ENCODE measurements at regions not wholly inside any gene's neighbourhood (a gene's known extent, or its start where the extent isn't known, plus 50 kb on each side); places are given as distances from the start of the nearest gene placed in this dataset.

DNA sequence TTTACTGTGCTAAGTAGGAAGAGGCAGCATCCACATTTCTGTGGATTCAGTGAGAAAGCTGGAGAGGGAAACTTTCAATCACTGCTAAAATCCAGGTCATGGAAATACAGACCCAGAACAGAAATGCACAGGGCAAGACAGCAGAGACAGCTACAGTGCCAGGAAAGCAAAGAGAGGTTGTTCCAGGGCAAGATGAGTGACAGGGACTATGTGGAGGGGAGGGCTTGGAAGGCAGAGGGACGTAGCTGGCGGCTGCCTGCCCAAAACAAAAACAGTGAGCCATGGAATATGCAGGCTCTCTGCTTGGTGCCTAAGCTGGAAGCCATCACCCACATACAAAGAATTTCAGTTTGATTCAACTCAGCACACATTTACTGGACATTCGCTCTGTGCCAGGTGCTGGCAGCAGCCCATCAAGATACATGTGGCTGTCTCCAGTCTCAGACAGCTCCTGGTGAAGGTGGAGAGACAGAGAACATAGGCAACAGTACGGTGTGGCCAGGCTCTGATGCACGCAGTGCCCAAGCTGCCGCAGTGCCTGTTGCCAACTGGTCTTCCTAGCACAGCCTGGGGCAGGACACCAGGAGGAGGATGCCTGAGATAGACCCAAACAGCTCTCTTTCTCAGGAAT, 88.7 kb downstream of the AIPL1 start:
- DNase-seq (ENCODE audit: low read depth): no peak
- no peak overlapping the region for H3K4me3 ChIP-seq (ENCODE audit: low read length)
- TF ChIP-seq, protein P1, sequence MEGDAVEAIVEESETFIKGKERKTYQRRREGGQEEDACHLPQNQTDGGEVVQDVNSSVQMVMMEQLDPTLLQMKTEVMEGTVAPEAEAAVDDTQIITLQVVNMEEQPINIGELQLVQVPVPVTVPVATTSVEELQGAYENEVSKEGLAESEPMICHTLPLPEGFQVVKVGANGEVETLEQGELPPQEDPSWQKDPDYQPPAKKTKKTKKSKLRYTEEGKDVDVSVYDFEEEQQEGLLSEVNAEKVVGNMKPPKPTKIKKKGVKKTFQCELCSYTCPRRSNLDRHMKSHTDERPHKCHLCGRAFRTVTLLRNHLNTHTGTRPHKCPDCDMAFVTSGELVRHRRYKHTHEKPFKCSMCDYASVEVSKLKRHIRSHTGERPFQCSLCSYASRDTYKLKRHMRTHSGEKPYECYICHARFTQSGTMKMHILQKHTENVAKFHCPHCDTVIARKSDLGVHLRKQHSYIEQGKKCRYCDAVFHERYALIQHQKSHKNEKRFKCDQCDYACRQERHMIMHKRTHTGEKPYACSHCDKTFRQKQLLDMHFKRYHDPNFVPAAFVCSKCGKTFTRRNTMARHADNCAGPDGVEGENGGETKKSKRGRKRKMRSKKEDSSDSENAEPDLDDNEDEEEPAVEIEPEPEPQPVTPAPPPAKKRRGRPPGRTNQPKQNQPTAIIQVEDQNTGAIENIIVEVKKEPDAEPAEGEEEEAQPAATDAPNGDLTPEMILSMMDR (IDR thresholded peaks at IDR 0.05; ENCODE audit: insufficient read depth, low read depth, low read length, missing control alignments): no peak

DNA sequence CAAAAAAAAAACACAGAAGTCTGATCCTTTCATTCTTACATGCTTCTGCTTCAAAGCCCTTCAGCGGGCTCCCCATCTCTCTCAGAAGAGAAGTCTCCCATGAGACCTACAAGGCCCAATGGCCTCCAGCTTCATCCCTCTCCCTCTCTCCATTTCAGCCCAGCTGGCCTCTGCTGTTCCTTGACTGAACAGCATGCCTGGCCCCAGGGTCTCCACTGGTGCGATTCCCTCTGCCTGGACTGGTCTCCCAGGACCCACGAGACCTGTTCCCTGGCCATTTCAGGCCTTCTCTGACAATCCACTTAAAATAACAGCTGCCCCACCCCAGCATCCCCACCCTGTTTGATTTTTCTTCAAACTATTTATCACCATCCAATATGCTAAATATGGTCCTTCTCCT, 91.2 kb downstream of the AIPL1 start:
- TF ChIP-seq, protein P1 (IDR thresholded peaks at IDR 0.05; ENCODE audit: insufficient read depth, low read depth, low read length, missing control alignments): no peak
- no peak for DNase-seq (ENCODE audit: low read depth)
- H3K4me3 ChIP-seq (ENCODE audit: low read length): no peak overlapping the region

DNA sequence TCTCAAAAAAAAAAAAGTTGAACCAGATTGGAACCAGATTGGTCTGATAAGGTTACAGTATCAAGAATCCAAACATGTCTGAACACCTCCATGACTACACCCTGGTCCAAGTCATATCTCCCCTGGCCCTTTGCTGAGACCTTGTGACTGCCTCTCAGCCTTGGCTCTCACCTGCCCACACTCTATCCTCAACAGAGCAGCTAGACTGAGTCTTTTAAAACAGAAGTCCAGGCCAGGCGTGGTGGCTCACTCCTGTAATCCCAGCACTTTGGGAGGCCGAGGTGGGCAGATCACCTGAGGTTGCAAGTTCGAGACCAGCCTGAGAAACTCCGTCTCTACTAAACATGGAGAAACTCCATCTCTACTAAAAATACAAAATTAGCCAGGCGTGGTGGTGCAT, 91.7 kb downstream of the AIPL1 start:
- DNase-seq (ENCODE audit: low read depth): no peak
- no peak overlapping the region for H3K4me3 ChIP-seq (ENCODE audit: low read length)
- TF ChIP-seq, protein P1 (IDR thresholded peaks at IDR 0.05; ENCODE audit: insufficient read depth, low read depth, low read length, missing control alignments): no peak

DNA sequence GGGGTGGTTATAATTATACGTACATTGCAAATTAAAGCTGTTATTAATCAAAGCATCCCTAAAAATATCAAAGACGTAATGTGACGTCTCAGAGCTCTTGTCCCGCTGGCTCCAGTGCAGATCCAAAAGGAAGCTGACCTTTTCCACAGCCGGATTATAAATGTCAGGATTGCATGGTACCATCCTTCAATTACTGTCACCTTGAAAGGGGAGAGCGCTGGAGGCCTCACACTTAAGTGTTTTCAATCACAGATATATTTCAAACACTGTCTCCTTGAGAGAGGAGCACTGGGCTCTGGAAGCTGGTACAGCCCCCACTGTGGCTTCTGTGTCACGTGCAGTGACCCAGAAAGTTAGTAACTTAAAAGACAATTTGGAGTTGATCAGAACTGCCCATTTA, 94.2 kb downstream of the AIPL1 start:
- no peak overlapping the region for H3K4me3 ChIP-seq (ENCODE audit: low read length)
- TF ChIP-seq, protein P1 (IDR thresholded peaks at IDR 0.05; ENCODE audit: insufficient read depth, low read depth, low read length, missing control alignments): no peak
- DNase-seq (ENCODE audit: low read depth): no peak

DNA sequence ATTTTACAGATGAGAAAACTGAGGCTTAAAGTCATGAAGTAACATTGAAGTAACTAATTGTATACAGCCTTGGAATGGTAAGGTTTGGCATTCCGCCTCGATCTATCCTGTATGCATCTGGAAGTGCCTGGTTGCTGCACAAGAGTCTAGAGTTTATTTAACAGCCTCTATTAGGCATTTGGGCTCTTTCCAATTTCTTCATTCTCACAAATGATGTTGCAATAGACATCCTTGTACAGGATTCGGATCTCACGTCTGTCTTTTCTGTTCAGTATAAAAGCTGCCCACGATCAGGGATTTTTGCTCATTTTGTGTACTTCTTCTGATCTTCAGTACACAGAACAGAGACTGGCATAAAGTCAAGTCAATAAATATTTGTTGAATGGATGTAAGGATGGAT, 100.5 kb downstream of the AIPL1 start:
- DNase-seq (ENCODE audit: low read depth): no peak
- no peak overlapping the region for H3K4me3 ChIP-seq (ENCODE audit: low read length)

DNA sequence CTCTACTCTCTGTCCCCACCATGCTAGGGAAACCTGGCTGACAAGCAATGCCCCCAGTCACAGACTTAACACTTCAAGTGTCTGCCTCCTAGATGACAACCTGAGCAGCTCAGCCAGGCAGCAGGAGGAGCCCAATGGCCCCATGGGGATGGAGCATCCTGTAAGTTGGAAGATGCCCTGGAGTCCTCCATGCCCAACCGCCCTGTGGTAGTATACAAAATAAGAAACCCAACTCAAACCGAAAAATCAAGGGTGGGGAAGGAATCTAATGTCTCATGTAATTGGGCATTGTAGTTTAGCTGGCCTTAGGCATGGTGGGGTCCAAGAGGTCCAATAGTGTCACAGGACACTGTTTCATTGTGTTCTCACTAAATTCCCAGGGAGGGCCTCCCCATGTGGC, 104.0 kb downstream of the AIPL1 start:
- H3K4me3 ChIP-seq (ENCODE audit: low read length): no peak overlapping the region
- DNase-seq (ENCODE audit: low read depth): no peak
- TF ChIP-seq, protein P1 (IDR thresholded peaks at IDR 0.05; ENCODE audit: insufficient read depth, low read depth, low read length, missing control alignments): no peak

More for the DNA sequence above, 100.5 kb downstream of the AIPL1 start:
- TF ChIP-seq, protein P1 (IDR thresholded peaks at IDR 0.05; ENCODE audit: insufficient read depth, low read depth, low read length, missing control alignments): no peak

DNA sequence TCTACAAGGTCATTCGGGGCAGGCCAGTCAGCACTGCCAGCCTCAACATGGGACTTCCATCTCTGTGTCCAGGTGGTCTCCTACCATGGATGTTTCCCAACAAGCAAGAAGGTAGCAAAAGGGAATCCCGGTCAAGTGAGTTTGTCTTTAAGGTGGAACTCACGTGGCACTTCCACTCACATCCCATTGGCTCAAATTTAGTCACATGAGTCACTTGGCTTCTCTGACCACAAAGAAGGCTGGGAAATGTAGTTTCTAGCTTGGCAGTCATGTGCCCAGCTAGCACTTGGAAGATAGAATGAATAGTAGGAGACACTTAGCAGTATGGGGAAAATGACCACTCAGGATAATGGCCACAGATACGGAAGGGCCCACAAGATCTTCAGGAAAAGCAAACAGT, 106.6 kb downstream of the AIPL1 start:
- DNase-seq (ENCODE audit: low read depth): no peak
- H3K4me3 ChIP-seq (ENCODE audit: low read length): no peak overlapping the region
- TF ChIP-seq, protein P1 (IDR thresholded peaks at IDR 0.05; ENCODE audit: insufficient read depth, low read depth, low read length, missing control alignments): no peak
